ENCODE measurements at regions not wholly inside any gene's neighbourhood (a gene's known extent, or its start where the extent isn't known, plus 50 kb on each side); places are given as distances from the start of the nearest gene placed in this dataset.

GRCh38 chr5:107058235-107058634, 612.5 kb downstream of the EFNA5 start:
- Histone ChIP-seq H3K4me1 (ENCODE audit: control insufficient read depth, extremely low read depth, insufficient read depth, low read length) (no peaks in the 10 kb centered on the region), H3K27me3 (ENCODE audit: control insufficient read depth in 2 of 2, insufficient read depth in 2 of 2, low read length in 2 of 2) (no peaks in the 10 kb centered on the region), H3K4me3 (replicated peaks in 1 of 3; ENCODE audit: insufficient read depth in 1 of 3, low read depth in 1 of 3, low read length in 3 of 3) (no peak overlapping the region), H3K9me3 (replicated peaks; ENCODE audit: control insufficient read depth, insufficient read depth, low read length) (no peaks in the 10 kb centered on the region), H4K20me1 (replicated peaks; ENCODE audit: control insufficient read depth, extremely low read depth, insufficient read depth, low read length) (no peaks in the 10 kb centered on the region), H3K36me3 (ENCODE audit: control insufficient read depth in 2 of 2, extremely low read depth in 1 of 2, insufficient read depth in 2 of 2, low read length in 2 of 2) (no peaks in the 10 kb centered on the region), H3K27ac (ENCODE audit: insufficient read depth, low read depth, low read length) (no peak overlapping the region), H3K4me2 (ENCODE audit: insufficient read depth, low read length) (no peak overlapping the region), H2AFZ (ENCODE audit: low read depth, low read length) (no peak overlapping the region), H3K79me2 (ENCODE audit: control insufficient read depth, insufficient read depth, low read length) (no peaks in the 10 kb centered on the region), H3K9ac (replicated peaks; ENCODE audit: extremely low read depth, insufficient read depth, low read length) (no peak overlapping the region), H3K9me1 (replicated peaks; ENCODE audit: control insufficient read depth, extremely low read depth, insufficient read depth, low read length) (no peaks in the 10 kb centered on the region)
- TF ChIP-seq MAX (IDR thresholded peaks at IDR 0.05; ENCODE audit: insufficient read depth, insufficient read length) (no peak), CTCF (IDR thresholded peaks at IDR 0.05; ENCODE audit: extremely low read depth in 1 of 2, insufficient read depth in 1 of 2, low read depth in 1 of 2, low read length in 2 of 2) (no peak), MYC (IDR thresholded peaks at IDR 0.05; ENCODE audit: low read depth, low read length) (no peak), EZH2 (IDR thresholded peaks at IDR 0.05; ENCODE audit: borderline replicate concordance, low read depth, low read length, severe bottlenecking) (no peak), GATA2 (IDR thresholded peaks at IDR 0.05; ENCODE audit: insufficient read depth, insufficient read length, low read depth, low read length) (no peak), FOS (IDR thresholded peaks at IDR 0.05; ENCODE audit: borderline replicate concordance, insufficient read depth, low read length) (no peak), JUN (IDR thresholded peaks at IDR 0.05; ENCODE audit: borderline replicate concordance, insufficient read depth, insufficient read length, low read depth) (no peak), POLR2AphosphoS5 (IDR thresholded peaks at IDR 0.05; ENCODE audit: insufficient read depth, low read depth, low read length) (no peak), POLR2A (IDR thresholded peaks at IDR 0.05; ENCODE audit: low read depth, low read length) (no peak)
- no peak for FAIRE-seq
- dilution Hi-C loops (cut with MboI; ENCODE audit: extremely low pct_ligation_motif_present, low sequenced_read_pairs) (no loop called here), intact Hi-C loops (cut with micrococcal nuclease) (no loop called here)
- POLR2A ChIA-PET, result no interaction called here
- BruUV-seq (replicated peaks), result no TSS peak
- CTCF ChIA-PET, result interaction anchor here (0.7 kb wide), 1 partner anchor 1270 kb away, joined by 3 read pairs; no protein-coding TSS in a partner anchor
- DNase-seq (ENCODE audit: low read depth, low spot score), result no peak

All from endothelial cell of umbilical vein (primary cell).